Lung (tissue), 11 donors: ENCODE measurements at regions not wholly inside any gene's neighbourhood (a gene's known extent, or its start where the extent isn't known, plus 50 kb on each side); places are given as distances from the start of the nearest gene placed in this dataset.

Experiments
- ATAC-seq: fragments of 200-7000 bp; cut with Tn5 transposase; one replicate; pipeline ENCODE4 v1.9.1; 2020; ENCODE audit warnings: moderate number of reproducible peaks; ENCODE audit not compliant: insufficient read depth, low FRiP score
- DNase-seq, 3 donors: peaks; one replicate each; pipeline ENCODE4 v3.0.0-alpha.2; 2013 to 2017
- H3K27ac ChIP-seq, 2 donors: one replicate each; pipeline ENCODE4 v1.5.1; 2013; ENCODE audit warnings: mild to moderate bottlenecking in 2 of 2, moderate library complexity in 2 of 2, control low read depth in 1 of 2, inconsistent platforms in 1 of 2, low read depth in 1 of 2, low read length in 1 of 2
- H3K27me3 ChIP-seq, 3 donors: one replicate each; pipeline ENCODE4 v1.5.1; 2013; ENCODE audit warnings: low read length in 2 of 3; ENCODE audit not compliant: control insufficient read depth in 3 of 3, insufficient read depth in 3 of 3
- H3K36me3 ChIP-seq, 4 donors: one replicate each; pipeline ENCODE4 v1.5.1; 2013; ENCODE audit warnings: low read length in 4 of 4, mild to moderate bottlenecking in 1 of 4, moderate library complexity in 1 of 4; ENCODE audit not compliant: control insufficient read depth in 4 of 4, insufficient read depth in 4 of 4
- H3K4me1 ChIP-seq, 5 donors: one replicate each; pipeline ENCODE4 v1.5.1; 2013; ENCODE audit warnings: low read length in 5 of 5, mild to moderate bottlenecking in 2 of 5, moderate library complexity in 1 of 5; ENCODE audit not compliant: control insufficient read depth in 5 of 5, insufficient read depth in 5 of 5
- H3K4me3 ChIP-seq: one replicate; pipeline ENCODE4 v1.5.1; 2013; ENCODE audit warnings: mild to moderate bottlenecking, control low read depth, moderate library complexity
- H3K9ac ChIP-seq, 2 donors: one replicate each; pipeline ENCODE4 v1.5.1; 2013; ENCODE audit warnings: low read length in 2 of 2, control low read depth in 1 of 2; ENCODE audit not compliant: insufficient read depth in 1 of 2
- H3K9me3 ChIP-seq, 4 donors: one replicate each; pipeline ENCODE4 v1.5.1; 2013; ENCODE audit warnings: low read length in 3 of 4, mild to moderate bottlenecking in 1 of 4, moderate library complexity in 1 of 4; ENCODE audit not compliant: control insufficient read depth in 4 of 4, insufficient read depth in 3 of 4
- WGBS, 2 donors: extraction: QIAGEN DNeasy Blood & Tissue Kit; methylation state at CpG; one replicate each; pipeline ENCODE4 v1.1.7; 2013; 5-methylcytosine and 5-hydroxymethylcytosine counted together
- TF ChIP-seq, protein P1 (sequence below): IDR thresholded peaks from 2 replicates; pipeline ENCODE4 v1.5.1; 2012; ENCODE audit warnings: mild to moderate bottlenecking; ENCODE audit errors: control extremely low read depth, extremely low read depth
- donor health status: control.
- donor health status: control.
- donor health status: Bipolar disorder and iron deficiency.
- donor health status: healthy.
- donor health status: DM: yes; HTN: yes; CAD: no.

DNA sequence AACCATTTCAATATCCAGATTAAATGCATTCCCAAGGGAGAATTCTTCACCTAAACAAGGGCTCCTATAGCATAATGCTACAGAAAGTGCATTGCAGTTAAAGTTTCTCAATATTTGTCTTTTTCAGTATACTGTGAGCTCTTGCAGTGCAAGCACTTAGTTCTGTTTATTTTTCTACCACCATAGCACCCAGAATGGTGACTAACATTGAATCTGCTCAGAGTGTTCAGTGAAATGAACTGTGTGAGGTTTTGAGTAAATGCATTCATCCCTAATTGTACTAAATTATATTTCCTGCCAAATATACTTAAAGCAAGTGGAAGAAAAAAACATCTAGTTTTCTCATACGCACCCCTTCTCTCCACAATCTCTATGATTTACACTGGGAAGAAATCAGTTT, 383.9 kb downstream of the PCDH7 start:
- H3K27ac ChIP-seq = no peak overlapping the region
- DNase-seq (peak in 2 of 3 donors; percentile 61 to 70), ATAC-seq (no peak)
- H3K27me3 ChIP-seq = no peaks in the 10 kb centered on the region
- no peak overlapping the region for H3K4me3 ChIP-seq
- TF ChIP-seq, protein P1, sequence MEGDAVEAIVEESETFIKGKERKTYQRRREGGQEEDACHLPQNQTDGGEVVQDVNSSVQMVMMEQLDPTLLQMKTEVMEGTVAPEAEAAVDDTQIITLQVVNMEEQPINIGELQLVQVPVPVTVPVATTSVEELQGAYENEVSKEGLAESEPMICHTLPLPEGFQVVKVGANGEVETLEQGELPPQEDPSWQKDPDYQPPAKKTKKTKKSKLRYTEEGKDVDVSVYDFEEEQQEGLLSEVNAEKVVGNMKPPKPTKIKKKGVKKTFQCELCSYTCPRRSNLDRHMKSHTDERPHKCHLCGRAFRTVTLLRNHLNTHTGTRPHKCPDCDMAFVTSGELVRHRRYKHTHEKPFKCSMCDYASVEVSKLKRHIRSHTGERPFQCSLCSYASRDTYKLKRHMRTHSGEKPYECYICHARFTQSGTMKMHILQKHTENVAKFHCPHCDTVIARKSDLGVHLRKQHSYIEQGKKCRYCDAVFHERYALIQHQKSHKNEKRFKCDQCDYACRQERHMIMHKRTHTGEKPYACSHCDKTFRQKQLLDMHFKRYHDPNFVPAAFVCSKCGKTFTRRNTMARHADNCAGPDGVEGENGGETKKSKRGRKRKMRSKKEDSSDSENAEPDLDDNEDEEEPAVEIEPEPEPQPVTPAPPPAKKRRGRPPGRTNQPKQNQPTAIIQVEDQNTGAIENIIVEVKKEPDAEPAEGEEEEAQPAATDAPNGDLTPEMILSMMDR = no peak
- H3K4me1 ChIP-seq = peaks cover 0 to 18% (median 12%) of the 10 kb centered on the region in 5 donors
- no peaks in the 10 kb centered on the region for H3K9me3 ChIP-seq
- WGBS, 2 donors = 70 to 77% methylated on average over 1 of the region's 1 CpG
- no peak overlapping the region for H3K9ac ChIP-seq
- H3K36me3 ChIP-seq = no peaks in the 10 kb centered on the region

DNA sequence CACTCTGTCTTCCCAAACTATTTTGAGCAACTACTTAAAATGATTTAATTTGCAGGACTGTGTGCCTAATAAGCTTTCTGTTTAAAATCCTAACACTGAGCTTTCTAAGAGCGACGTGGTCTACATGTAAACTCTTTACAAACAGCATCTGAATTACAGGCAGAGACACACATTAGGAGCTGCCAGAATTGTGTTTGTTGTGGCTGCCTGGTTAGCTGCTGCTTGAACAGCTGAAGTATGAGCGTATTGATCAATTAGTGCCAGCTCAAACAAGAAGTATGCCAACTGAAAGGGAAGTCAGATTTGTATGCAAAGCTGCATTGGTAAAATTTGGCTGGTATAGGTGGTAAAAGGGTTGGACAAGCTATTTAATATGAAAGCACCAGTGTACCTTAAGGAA, 384.4 kb downstream of the PCDH7 start:
- Histone ChIP-seq H3K4me3 (no peak overlapping the region), H3K27me3 (no peaks in the 10 kb centered on the region), H3K27ac (no peak overlapping the region), H3K9ac (no peak overlapping the region), H3K4me1 (peaks cover 0 to 18% (median 12%) of the 10 kb centered on the region in 5 donors), H3K9me3 (no peaks in the 10 kb centered on the region), H3K36me3 (no peaks in the 10 kb centered on the region)
- 67 to 91% methylated on average over 3 of the region's 3 CpGs for WGBS, 2 donors
- DNase-seq (peak in 1 of 3 donors; percentile 26), ATAC-seq (no peak)
- TF ChIP-seq, protein P1 = no peak

DNA sequence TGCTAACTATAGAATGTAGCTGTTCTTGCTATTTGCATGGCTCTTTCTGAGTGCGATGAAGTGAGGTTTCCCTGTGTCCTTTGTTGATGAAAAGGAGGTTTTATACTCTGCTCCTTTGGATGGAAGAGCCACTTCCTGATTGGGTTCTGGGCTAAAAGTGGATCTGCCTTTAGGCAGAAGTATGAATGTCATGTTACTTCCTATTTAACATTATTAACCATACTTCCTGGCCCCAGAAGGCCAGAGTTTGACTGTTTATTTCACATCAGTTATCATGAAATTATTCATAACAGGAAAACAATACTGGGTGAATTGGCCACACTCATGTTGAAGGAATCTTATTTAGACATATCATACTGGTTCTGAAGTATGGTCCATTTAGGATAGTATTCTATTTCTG, 386.2 kb downstream of the PCDH7 start:
- Histone ChIP-seq H3K4me3 (no peak overlapping the region), H3K9me3 (no peaks in the 10 kb centered on the region), H3K9ac (no peak overlapping the region), H3K36me3 (no peaks in the 10 kb centered on the region), H3K27ac (peak overlapping the region in 1 of 2 donors; percentile 77), H3K27me3 (no peaks in the 10 kb centered on the region), H3K4me1 (peaks cover 0 to 18% (median 12%) of the 10 kb centered on the region in 5 donors)
- DNase-seq (no peak), ATAC-seq (no peak)
- TF ChIP-seq, protein P1 = no peak
- WGBS, 2 donors = 73 to 75% methylated on average over 1 of the region's 1 CpG

DNA sequence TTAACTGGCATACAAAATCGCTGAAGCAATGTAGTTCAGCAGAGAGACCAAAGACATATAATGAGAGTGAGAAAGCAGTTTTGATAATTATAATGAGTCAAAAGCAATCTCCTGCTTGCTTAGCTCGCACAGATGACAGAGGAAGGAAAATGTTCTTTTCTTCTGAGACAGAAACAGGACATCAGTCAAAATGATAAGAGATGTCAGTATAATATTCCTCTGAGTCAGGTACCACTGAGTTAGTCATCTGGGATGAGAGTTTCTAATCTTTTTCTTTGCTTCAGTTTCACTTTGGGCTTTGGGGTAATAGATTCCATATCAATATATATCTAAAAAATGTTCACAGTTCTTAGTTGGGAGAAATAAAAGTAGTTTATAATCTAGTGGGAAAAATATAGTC, 387.2 kb downstream of the PCDH7 start:
- Histone ChIP-seq H3K27ac (peak overlapping the region in 1 of 2 donors; percentile 33), H3K9ac (no peak overlapping the region), H3K4me3 (no peak overlapping the region), H3K36me3 (no peaks in the 10 kb centered on the region), H3K27me3 (no peaks in the 10 kb centered on the region), H3K4me1 (peaks cover 0 to 18% (median 12%) of the 10 kb centered on the region in 5 donors), H3K9me3 (no peaks in the 10 kb centered on the region)
- DNase-seq (no peak), ATAC-seq (no peak)
- 71 to 85% methylated on average over 2 of the region's 2 CpGs for WGBS, 2 donors
- TF ChIP-seq, protein P1 = no peak
